Erythroblast (primary cell): ENCODE measurements at regions not wholly inside any gene's neighbourhood (a gene's known extent, or its start where the extent isn't known, plus 50 kb on each side); places are given as distances from the start of the nearest gene placed in this dataset.

ENCODE experiments used
- GATA1 ChIP-seq: IDR thresholded peaks from 2 replicates; pipeline ENCODE4 v1.6.1; 2011; ENCODE audit warnings: low read depth, mild to moderate bottlenecking, control low read depth, low read length, moderate library complexity
- POLR2A ChIP-seq: IDR thresholded peaks from 2 replicates; pipeline ENCODE4 v1.6.1; 2011; ENCODE audit warnings: mild to moderate bottlenecking, low read length

DNA sequence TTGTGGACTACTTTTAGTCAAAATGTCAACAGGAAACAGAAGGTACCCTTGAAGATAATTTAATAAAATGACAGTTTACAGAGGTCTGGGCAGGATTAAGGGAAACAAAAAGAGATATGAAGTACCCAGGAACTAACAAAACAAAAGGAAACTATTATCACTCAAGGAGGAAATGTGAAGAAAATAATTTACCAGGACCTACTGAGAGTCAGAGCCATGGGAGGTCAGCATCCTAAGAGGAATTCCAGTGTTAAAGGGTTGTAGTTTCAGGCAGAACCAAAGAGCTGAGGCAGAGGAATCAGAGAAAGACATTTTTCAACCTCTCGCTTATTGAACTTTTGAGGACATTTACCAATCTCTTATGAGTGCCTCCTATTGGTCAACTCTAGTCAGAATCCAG is 408.9 kb upstream of the CBLB start:
- no peak for TF ChIP-seq POLR2A
- no peak for TF ChIP-seq GATA1
